ENCODE measurements at regions not wholly inside any gene's neighbourhood (a gene's known extent, or its start where the extent isn't known, plus 50 kb on each side); places are given as distances from the start of the nearest gene placed in this dataset.

DNA sequence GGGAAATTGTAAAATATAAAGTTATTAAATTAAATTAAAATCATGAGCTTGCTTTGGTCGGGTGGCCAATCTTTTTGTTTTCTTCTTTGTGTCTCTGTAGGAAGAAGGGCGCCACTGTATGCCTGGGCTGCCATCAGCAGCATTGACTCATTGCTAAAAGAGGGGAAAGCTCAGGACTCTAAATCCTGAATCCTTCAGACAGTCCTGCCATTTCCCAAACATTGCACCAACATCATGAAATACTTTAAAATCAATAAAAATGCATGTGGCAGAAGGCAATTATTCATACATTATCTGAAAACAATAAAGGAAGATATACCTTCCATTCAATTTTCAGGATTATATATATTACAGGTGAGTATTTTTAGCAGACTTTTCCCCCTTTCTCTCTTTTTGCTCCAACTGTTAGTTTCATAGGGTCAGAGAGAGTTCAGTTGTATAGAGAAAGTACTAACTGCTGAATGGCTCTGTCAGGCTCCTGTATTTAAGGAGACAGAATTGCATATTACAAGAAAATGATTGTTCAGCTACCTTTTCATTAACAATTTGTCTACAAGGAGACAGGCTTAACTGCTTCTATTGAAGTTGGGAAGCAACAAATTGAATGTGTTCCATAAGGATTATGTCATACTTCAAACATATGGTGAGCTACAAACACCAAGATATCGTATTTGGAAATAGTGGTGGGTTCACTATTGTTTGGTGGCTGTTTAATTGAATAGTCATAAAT, 95.7 kb downstream of the ATPSCKMT start:
- Histone ChIP-seq H3K36me3 (replicated peaks in 1 of 2; ENCODE audit: control insufficient read depth in 1 of 2, insufficient read depth in 2 of 2, low read length in 2 of 2) (no peaks in the 10 kb centered on the region), H3K9me3 (replicated peaks in 1 of 2; ENCODE audit: control insufficient read depth in 1 of 2, insufficient read depth in 1 of 2, low read length in 2 of 2) (no peaks in the 10 kb centered on the region), H2AFZ (ENCODE audit: insufficient read depth, low read depth, low read length, poor library complexity, severe bottlenecking) (no peak overlapping the region), H3K27ac (ENCODE audit: low read depth in 1 of 2, low read length in 2 of 2) (no peak overlapping the region), H3K9ac (ENCODE audit: insufficient read depth, low read length, poor library complexity, severe bottlenecking) (no peak overlapping the region), H3K79me2 (ENCODE audit: insufficient read depth, low read length) (no peaks in the 10 kb centered on the region), H3K4me1 (ENCODE audit: control insufficient read depth in 1 of 2, insufficient read depth in 2 of 2, low read length in 2 of 2) (no peaks in the 10 kb centered on the region), H4K20me1 (ENCODE audit: insufficient read depth, low read length) (no peaks in the 10 kb centered on the region), H3K4me3 (replicated peaks in 1 of 3; ENCODE audit: low read depth in 2 of 3, low read length in 3 of 3) (no peak overlapping the region), H3K4me2 (replicated peaks; ENCODE audit: extremely low read depth, low read length, poor library complexity, severe bottlenecking) (no peak overlapping the region), H3K27me3 (ENCODE audit: control insufficient read depth in 2 of 2, insufficient read depth in 2 of 2, low read length in 2 of 2) (peaks cover 0 to 4% of the 10 kb centered on the region in 2 donors)
- no peaks in the 10 kb centered on the region for H3K4me1 Mint-ChIP-seq
- intact Hi-C loops (cut with micrococcal nuclease) = no loop called here
- no peaks in the 10 kb centered on the region for H3K9me3 Mint-ChIP-seq
- H3K27ac Mint-ChIP-seq = no peak overlapping the region
- TF ChIP-seq, protein P1, sequence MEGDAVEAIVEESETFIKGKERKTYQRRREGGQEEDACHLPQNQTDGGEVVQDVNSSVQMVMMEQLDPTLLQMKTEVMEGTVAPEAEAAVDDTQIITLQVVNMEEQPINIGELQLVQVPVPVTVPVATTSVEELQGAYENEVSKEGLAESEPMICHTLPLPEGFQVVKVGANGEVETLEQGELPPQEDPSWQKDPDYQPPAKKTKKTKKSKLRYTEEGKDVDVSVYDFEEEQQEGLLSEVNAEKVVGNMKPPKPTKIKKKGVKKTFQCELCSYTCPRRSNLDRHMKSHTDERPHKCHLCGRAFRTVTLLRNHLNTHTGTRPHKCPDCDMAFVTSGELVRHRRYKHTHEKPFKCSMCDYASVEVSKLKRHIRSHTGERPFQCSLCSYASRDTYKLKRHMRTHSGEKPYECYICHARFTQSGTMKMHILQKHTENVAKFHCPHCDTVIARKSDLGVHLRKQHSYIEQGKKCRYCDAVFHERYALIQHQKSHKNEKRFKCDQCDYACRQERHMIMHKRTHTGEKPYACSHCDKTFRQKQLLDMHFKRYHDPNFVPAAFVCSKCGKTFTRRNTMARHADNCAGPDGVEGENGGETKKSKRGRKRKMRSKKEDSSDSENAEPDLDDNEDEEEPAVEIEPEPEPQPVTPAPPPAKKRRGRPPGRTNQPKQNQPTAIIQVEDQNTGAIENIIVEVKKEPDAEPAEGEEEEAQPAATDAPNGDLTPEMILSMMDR (IDR thresholded peaks at IDR 0.05) = no peak
- no CpG with 5 or more reads among the region's 3 CpGs for WGBS (ENCODE audit: insufficient coverage)
- H3K27me3 Mint-ChIP-seq (ENCODE audit: low read depth in 3 of 3) = peaks cover 5 to 11% (median 6%) of the 10 kb centered on the region in 3 donors
- no peak overlapping the region for H3K4me3 Mint-ChIP-seq
- H3K36me3 Mint-ChIP-seq = no peaks in the 10 kb centered on the region
- DNase-seq = no peak

DNA sequence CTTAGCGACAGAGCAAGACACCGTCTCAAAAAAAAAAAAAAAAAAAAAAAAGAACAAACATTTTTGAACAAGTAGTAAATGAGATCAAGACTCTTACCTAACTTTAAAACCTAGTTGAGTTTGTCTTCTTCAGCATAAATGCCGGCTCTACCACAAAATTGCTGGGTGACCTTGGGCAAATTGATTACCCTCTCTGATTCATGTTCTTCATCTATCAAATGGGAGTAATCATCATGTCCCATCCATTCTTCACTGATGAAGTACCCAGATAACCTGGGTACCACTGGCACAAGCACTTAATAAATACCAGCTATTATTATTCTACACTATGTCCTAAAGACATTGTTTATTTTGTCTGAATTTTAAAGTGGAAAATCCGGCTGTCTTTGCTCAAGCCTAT, 96.3 kb downstream of the ATPSCKMT start:
- no peaks in the 10 kb centered on the region for H3K36me3 ChIP-seq (replicated peaks in 1 of 2; ENCODE audit: control insufficient read depth in 1 of 2, insufficient read depth in 2 of 2, low read length in 2 of 2)
- Mint-ChIP-seq H3K4me3 (no peak overlapping the region), H3K9me3 (no peaks in the 10 kb centered on the region), H3K27me3 (ENCODE audit: low read depth in 3 of 3) (peaks cover 5 to 11% (median 5%) of the 10 kb centered on the region in 3 donors), H3K4me1 (no peaks in the 10 kb centered on the region), H3K36me3 (no peaks in the 10 kb centered on the region), H3K27ac (no peak overlapping the region)
- DNase-seq = no peak
- no peak overlapping the region for H2AFZ ChIP-seq (ENCODE audit: insufficient read depth, low read depth, low read length, poor library complexity, severe bottlenecking)
- no peaks in the 10 kb centered on the region for H3K79me2 ChIP-seq (ENCODE audit: insufficient read depth, low read length)
- no peaks in the 10 kb centered on the region for H3K9me3 ChIP-seq (replicated peaks in 1 of 2; ENCODE audit: control insufficient read depth in 1 of 2, insufficient read depth in 1 of 2, low read length in 2 of 2)
- H3K4me3 ChIP-seq (replicated peaks in 1 of 3; ENCODE audit: low read depth in 2 of 3, low read length in 3 of 3) = no peak overlapping the region
- no peak overlapping the region for H3K27ac ChIP-seq (ENCODE audit: low read depth in 1 of 2, low read length in 2 of 2)
- no peak overlapping the region for H3K4me2 ChIP-seq (replicated peaks; ENCODE audit: extremely low read depth, low read length, poor library complexity, severe bottlenecking)
- intact Hi-C loops (cut with micrococcal nuclease) = no loop called here
- TF ChIP-seq, protein P1 (IDR thresholded peaks at IDR 0.05) = no peak
- 100% methylated on average over 1 of the region's 4 CpGs for WGBS (ENCODE audit: insufficient coverage)
- no peaks in the 10 kb centered on the region for H3K4me1 ChIP-seq (ENCODE audit: control insufficient read depth in 1 of 2, insufficient read depth in 2 of 2, low read length in 2 of 2)
- no peaks in the 10 kb centered on the region for H4K20me1 ChIP-seq (ENCODE audit: insufficient read depth, low read length)
- H3K27me3 ChIP-seq (ENCODE audit: control insufficient read depth in 2 of 2, insufficient read depth in 2 of 2, low read length in 2 of 2) = peaks cover 0 to 4% of the 10 kb centered on the region in 2 donors
- no peak overlapping the region for H3K9ac ChIP-seq (ENCODE audit: insufficient read depth, low read length, poor library complexity, severe bottlenecking)
